GM12864 (cell line): ENCODE measurements at regions not wholly inside any gene's neighbourhood (a gene's known extent, or its start where the extent isn't known, plus 50 kb on each side); places are given as distances from the start of the nearest gene placed in this dataset.

Experiments
- DNase-seq: peaks from one replicate; pipeline ENCODE4 v3.0.0-alpha.2; 2011; ENCODE audit warnings: low read depth
- H3K4me3 ChIP-seq: 2 replicates; pipeline ENCODE4 v1.5.1; 2011; ENCODE audit warnings: mild to moderate bottlenecking, low read depth, low read length, control low read depth
- TF ChIP-seq, protein P1 (sequence below): IDR thresholded peaks from 2 replicates; pipeline ENCODE4 v1.5.1; 2011; ENCODE audit warnings: low read depth, mild to moderate bottlenecking, moderate library complexity, low read length, control low read depth, inconsistent platforms; ENCODE audit errors: missing control alignments

DNA sequence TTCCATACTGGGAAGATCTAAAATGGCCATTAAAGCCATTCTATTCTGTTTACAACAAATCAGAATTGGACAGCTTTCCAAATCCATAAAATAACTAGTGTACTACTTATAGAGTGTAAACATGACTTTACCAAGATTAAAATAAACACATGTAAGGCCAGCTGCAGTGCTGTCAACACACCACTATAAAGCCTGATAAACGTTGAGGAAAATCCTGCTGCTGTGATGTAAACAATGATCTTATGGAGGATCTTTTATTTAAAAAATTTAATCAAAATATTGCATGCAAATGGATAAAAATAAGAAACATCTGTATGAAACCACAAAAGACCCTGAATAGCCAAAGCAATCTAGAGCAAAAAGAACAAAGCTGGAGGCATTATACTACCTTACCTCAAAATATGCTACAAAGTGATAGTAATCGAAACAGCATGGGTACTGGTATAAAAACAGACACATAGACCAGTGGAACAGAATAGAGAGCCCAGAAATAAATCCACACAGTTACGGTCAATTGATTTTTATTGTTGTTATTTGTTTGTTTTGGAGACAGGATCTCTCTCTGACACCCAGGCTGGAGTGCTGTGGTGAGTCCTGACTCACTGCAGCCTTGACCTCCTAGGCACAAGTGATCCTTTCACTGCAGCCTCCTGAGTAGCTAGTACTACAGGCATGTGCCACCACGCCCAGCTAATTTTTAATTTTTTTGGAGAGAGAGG is 428.8 kb upstream of the C2CD4B start:
- no peak overlapping the region for H3K4me3 ChIP-seq
- TF ChIP-seq, protein P1, sequence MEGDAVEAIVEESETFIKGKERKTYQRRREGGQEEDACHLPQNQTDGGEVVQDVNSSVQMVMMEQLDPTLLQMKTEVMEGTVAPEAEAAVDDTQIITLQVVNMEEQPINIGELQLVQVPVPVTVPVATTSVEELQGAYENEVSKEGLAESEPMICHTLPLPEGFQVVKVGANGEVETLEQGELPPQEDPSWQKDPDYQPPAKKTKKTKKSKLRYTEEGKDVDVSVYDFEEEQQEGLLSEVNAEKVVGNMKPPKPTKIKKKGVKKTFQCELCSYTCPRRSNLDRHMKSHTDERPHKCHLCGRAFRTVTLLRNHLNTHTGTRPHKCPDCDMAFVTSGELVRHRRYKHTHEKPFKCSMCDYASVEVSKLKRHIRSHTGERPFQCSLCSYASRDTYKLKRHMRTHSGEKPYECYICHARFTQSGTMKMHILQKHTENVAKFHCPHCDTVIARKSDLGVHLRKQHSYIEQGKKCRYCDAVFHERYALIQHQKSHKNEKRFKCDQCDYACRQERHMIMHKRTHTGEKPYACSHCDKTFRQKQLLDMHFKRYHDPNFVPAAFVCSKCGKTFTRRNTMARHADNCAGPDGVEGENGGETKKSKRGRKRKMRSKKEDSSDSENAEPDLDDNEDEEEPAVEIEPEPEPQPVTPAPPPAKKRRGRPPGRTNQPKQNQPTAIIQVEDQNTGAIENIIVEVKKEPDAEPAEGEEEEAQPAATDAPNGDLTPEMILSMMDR, result no peak
- DNase-seq, result no peak

DNA sequence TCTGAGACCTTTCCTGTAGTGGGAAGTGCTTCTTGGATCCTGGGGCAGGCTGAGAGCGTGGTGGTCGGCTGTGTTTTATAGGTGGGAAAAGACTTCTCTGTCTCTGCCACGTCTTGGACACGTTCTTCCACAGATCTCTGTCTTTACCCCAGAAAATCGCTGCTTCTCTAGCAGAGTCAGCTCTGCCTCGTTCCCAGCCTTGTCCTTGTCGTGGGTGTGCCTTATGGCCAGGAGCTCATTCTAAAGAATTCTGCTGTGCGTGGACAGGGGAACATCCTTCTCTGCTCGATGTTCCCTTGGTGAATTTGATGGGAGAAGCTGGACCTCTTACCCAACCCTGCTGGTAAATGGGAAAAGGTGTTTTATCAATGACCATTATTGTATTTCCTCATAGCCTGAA is 433.1 kb upstream of the C2CD4B start:
- DNase-seq, result no peak
- H3K4me3 ChIP-seq, result no peak overlapping the region
- TF ChIP-seq, protein P1, result no peak

DNA sequence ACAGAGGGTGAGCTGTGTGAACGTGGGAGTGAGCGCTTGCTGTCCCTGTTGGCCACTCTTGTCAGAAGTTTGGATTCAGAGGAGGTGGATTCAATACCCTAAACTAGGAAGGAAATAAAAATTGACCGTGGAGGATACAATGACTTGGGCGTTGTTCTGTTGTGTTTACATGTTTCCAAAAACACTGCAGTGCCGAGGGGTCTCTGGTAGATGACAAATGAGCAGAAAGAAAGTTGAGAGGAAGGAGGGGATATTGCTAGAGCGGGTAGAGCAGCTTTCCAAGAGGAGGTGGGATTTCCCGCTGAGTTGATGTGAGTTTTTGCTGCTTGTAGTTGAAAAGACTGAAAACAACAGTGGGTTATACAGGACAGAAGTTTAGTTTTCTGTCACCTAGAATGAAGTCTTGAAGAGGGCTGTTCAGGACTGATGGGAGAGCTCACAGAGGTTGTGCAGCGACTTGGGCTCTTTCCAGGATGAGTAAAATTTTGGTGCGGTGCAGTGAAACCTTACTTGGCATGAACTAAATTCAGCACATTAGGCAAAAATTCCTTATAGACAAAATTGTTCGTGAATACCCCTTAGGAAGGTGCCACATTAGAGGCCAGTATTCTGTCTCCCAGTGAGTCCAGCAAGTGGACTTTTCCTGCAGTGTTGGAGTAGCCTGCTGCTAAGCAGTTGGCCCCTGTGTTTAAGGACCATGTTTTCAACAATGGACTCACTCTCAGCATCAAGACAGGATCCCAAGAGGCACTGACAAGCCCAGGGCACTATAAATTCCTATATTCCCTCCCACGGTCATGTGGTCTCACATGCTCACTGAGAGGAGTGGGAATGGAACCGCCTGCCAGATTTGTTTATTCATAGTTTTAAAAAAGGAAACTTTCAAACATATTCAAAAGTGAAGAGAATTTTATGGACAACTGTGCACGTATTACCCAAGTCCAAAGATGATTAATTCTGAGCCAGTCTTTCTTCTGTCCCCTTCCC is 435.0 kb upstream of the C2CD4B start:
- TF ChIP-seq, protein P1, result no peak
- DNase-seq, result no peak

DNA sequence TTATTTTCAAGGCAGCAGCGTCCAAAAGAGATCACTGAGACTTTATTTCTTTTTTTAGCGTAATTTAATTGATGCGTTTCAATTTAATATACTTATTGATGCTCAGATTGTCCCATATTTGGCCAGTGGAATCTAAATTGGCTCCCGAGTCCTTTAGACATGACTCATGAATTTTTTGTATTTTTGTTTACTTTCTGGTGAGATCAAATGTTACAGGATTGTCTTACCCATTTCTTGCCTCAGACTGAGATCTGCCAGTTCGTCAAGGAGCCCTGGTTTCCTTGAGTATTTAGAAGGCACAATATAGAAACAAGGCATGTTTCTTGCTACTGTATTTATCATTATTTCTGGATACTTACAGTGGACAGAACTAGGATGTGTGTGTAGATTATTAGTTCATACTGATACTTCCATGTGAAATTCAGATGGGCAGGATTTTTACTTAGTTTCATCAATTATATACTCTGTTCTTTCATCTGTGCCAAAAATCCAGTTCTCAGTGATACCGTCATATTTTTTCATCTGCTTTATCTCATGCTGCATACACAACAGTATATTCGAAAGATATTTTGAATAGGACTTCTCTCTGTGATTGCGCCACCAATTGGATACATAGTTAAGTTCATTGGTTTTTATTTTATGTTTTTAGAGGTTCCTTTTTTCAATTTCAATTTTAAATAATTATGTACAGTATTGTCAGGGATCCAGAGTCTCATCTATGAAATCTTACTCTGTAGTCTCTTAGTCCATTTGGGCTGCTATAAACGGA is 436.9 kb upstream of the C2CD4B start:
- DNase-seq, result no peak
- TF ChIP-seq, protein P1, result no peak
- H3K4me3 ChIP-seq, result no peak overlapping the region

More for the DNA sequence above, 435.0 kb upstream of the C2CD4B start:
- H3K4me3 ChIP-seq, result no peak overlapping the region

DNA sequence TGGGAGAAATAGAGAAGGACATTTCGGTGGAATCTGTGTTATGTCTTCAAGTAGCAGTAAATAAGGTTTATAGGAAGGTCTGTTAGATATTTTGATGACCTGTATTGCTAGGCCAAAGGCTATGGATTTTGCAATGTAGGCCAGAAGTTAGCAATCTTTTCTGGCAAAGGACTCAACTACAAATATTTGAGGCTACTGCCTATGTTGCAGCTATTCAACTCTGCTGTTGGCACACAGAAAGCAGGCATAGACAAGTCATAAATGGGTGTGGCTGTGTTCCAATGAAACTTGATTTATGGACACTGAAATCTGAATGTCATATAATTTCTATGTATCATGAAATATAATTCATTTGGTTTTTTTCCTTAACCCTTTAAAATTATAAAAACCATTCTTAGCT is 438.7 kb upstream of the C2CD4B start:
- no peak overlapping the region for H3K4me3 ChIP-seq
- TF ChIP-seq, protein P1, result no peak
- DNase-seq, result no peak

DNA sequence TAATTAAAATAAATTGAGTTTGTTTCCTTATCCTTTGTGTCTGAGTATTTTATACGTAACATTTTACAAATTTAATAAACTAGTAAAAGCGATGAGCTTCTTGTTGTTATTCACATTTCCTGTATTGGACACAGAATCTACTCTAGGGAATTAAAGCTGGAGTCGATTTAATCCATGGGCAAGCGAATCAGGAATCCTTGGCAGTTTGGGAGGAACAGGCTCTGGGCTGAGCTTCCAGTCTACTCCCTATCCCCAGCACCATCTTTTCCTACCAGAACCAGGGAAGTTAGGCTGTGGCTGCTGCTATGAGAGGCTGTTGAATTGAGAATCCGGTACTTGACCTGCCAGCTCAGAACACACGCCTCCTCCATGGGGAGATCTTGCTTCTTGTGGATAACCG is 437.3 kb upstream of the TPM1 start:
- H3K4me3 ChIP-seq, result no peak overlapping the region
- TF ChIP-seq, protein P1, result no peak
- DNase-seq, result no peak
